ENCODE measurements at regions not wholly inside any gene's neighbourhood (a gene's known extent, or its start where the extent isn't known, plus 50 kb on each side); places are given as distances from the start of the nearest gene placed in this dataset.
"Not testable (repeated sequence)": the region's sequence is repeated elsewhere in the genome, so short reads cannot be mapped to it uniquely, and the experiment has no call there.

DNA sequence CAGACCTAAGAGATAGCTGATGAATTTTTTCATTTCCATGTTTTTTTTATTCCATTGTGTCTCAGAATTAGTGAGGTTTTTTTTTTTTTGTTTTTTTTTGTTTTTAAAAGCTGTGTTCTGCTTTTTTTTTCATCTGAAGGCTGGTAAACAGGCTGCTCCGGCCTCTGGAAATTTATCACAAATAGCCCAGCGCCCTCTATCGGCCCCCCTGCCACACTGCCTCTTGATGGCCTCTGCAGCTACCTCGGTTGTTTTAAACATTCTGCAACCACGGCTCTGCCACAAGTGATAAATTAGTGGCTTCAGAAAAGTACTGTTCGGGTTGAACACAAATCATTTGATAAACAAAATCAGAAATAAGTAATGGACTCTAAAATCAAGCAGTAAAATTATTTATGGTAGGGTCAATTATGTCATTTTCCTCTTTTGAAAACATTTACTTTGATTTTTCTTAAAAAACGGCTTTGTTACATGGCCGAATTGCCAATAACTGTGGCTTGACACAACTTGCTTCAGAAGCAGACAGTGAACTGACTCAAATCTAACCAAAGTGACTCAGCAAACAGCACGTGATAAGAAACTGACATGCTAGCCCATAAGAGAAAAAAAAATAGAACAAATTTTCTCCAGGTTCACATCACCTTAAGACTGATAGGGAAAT lies 87.8 kb downstream of the RSL24D1 start:
- H3K4me3 ChIP-seq (ENCODE audit: low read length): no peak overlapping the region
- DNase-seq (ENCODE audit: low read depth): peak; percentile 67
- TF ChIP-seq CTCF (IDR thresholded peaks at IDR 0.05; ENCODE audit: insufficient read depth, low read depth, low read length, missing control alignments): peak; percentile 78

- H3K4me3 ChIP-seq (ENCODE audit: low read length): no peak overlapping the region
- no peak for TF ChIP-seq CTCF (IDR thresholded peaks at IDR 0.05; ENCODE audit: insufficient read depth, low read depth, low read length, missing control alignments)
- DNase-seq (ENCODE audit: low read depth): no peak
Measured at GRCh38 chr15:55108448-55108847, 88.3 kb downstream of the RSL24D1 start.

GRCh38 chr15:55106155-55106554 lies 90.6 kb downstream of the RSL24D1 start:
- peak; percentile 11 for DNase-seq (ENCODE audit: low read depth)
- TF ChIP-seq CTCF (IDR thresholded peaks at IDR 0.05; ENCODE audit: insufficient read depth, low read depth, low read length, missing control alignments): no peak
- H3K4me3 ChIP-seq (ENCODE audit: low read length): no peak overlapping the region

DNA sequence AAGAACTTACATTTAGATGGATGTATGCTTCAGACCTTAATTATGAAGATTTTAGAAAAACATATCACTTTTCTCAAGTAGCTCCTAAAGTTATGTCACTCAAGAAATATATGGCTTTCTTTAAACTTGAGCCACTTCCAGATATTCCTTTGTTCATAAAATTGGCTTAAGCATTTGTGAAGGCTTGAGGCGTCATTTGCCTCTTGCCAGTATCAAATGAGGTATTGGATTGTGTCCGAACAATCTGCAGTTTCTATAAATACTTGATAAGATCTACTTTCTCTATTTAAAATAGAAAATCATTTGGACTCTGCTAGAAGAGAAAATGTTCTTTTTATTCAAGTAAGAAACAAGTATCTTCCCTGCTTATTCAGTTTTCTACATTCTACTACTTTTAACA lies 102.6 kb downstream of the RSL24D1 start:
- no peak for TF ChIP-seq CTCF (IDR thresholded peaks at IDR 0.05; ENCODE audit: insufficient read depth, low read depth, low read length, missing control alignments)
- H3K4me3 ChIP-seq (ENCODE audit: low read length): no peak overlapping the region

GRCh38 chr15:55088207-55088606 lies 108.5 kb downstream of the RSL24D1 start:
- H3K4me3 ChIP-seq (ENCODE audit: low read length): no peak overlapping the region
- no peak for DNase-seq (ENCODE audit: low read depth)

More for the DNA sequence above, 102.6 kb downstream of the RSL24D1 start:
- no peak for DNase-seq (ENCODE audit: low read depth)

GRCh38 chr15:55084673-55085072 lies 112.1 kb downstream of the RSL24D1 start:
- TF ChIP-seq CTCF (IDR thresholded peaks at IDR 0.05; ENCODE audit: insufficient read depth, low read depth, low read length, missing control alignments): no peak
- no peak overlapping the region for H3K4me3 ChIP-seq (ENCODE audit: low read length)
- no peak for DNase-seq (ENCODE audit: low read depth)

More at GRCh38 chr15:55088207-55088606, 108.5 kb downstream of the RSL24D1 start:
- no peak for TF ChIP-seq CTCF (IDR thresholded peaks at IDR 0.05; ENCODE audit: insufficient read depth, low read depth, low read length, missing control alignments)

- no peak for DNase-seq (ENCODE audit: low read depth)
- H3K4me3 ChIP-seq (ENCODE audit: low read length): no peak overlapping the region
- TF ChIP-seq CTCF (IDR thresholded peaks at IDR 0.05; ENCODE audit: insufficient read depth, low read depth, low read length, missing control alignments): no peak
Measured at GRCh38 chr15:55084216-55084615, 112.5 kb downstream of the RSL24D1 start.

DNA sequence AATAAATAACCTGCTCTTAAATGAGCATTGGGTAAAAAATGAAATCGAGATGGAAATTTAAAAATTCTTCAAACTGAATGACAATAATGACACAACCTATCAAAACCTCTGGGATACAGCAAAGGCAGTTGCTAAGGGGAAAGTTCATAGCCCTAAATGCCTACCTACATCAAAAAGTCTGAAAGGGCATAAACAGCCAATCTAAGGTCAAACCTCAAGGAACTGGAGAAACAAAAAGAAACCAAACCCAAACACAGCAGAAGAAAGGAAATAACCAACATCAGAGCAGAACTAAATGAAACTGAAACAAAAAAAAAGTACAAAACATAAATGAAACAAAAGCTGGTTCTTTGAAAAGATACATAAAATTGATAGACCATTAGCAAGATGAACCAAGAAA lies 119.7 kb downstream of the RSL24D1 start:
- not testable (repeated sequence) for DNase-seq (ENCODE audit: low read depth); H3K4me3 ChIP-seq (ENCODE audit: low read length)

All from epithelial cell of esophagus (primary cell).